ENCODE measurements at regions not wholly inside any gene's neighbourhood (a gene's known extent, or its start where the extent isn't known, plus 50 kb on each side); places are given as distances from the start of the nearest gene placed in this dataset.
A peak's percentile ranks its signal among the peaks of the same experiment; 100 is the strongest.

GRCh38 chr6:22828179-22829062, 259.1 kb downstream of the HDGFL1 start:
- Histone ChIP-seq H3K36me3 (ENCODE audit: control insufficient read depth in 2 of 2, insufficient read depth in 1 of 2, low read length in 2 of 2) (no peaks in the 10 kb centered on the region), H3K4me3 (ENCODE audit: low read depth, low read length) (peak overlapping the region; percentile 29), H3K4me1 (ENCODE audit: control insufficient read depth, insufficient read depth, low read length) (peaks cover 16% of the 10 kb centered on the region), H3K9me3 (ENCODE audit: control insufficient read depth, insufficient read depth, low read depth, low read length) (no peaks in the 10 kb centered on the region), H3K27ac (ENCODE audit: extremely low read depth, low read depth, low read length) (peak overlapping the region; percentile 63)
- ChIA-PET POLR2A (interaction anchor here (1.0 to 2.1 kb wide), 3 partner anchors 882 to 1235 kb away, joined by 4 to 13 read pairs (median 6); partner anchors contain the start of gene SOX4), CTCF (interaction anchor here (0.7 to 2.6 kb wide), 7 partner anchors 79 to 1240 kb away, joined by 3 to 10 read pairs (median 3); no protein-coding TSS in a partner anchor)
- TF ChIP-seq ZIC2 (tag by site-specific recombination; IDR thresholded peaks at IDR 0.05) (no peak), BCL6B (tag by site-specific recombination; IDR thresholded peaks at IDR 0.05) (peak; percentile 72), ZNF366 (tag by site-specific recombination; conservative IDR thresholded peaks at IDR 0.05) (peak; percentile 65), ZEB2 (tag by site-specific recombination; IDR thresholded peaks at IDR 0.05) (peak; percentile 44; the same call in 1 of the 2 replicates), SP3 (tag by site-specific recombination; IDR thresholded peaks at IDR 0.05) (peak; percentile 16; the same call in 1 of the 2 replicates), ZNF211 (tag by site-specific recombination; IDR thresholded peaks at IDR 0.05; ENCODE audit: low read depth) (no peak), ZBTB17 (tag by site-specific recombination; IDR thresholded peaks at IDR 0.05) (peak; percentile 26; the same call in 1 of the 2 replicates), FEZF1 (tag by site-specific recombination; IDR thresholded peaks at IDR 0.05) (peak; percentile 20; the same call in 1 of the 2 replicates), SP7 (tag by site-specific recombination; IDR thresholded peaks at IDR 0.05) (peak; percentile 71), WT1 (tag by site-specific recombination; IDR thresholded peaks at IDR 0.05) (peak; percentile 52; the same call in 1 of the 2 replicates), ZNF692 (tag by site-specific recombination; IDR thresholded peaks at IDR 0.05) (peak; percentile 92), PATZ1 (tag by site-specific recombination; IDR thresholded peaks at IDR 0.05) (0 out of 2 replicates have a peak, but pooled peaks have one; percentile 38), ZNF2 (tag by site-specific recombination; IDR thresholded peaks at IDR 0.05) (no peak), KLF8 (tag by site-specific recombination; IDR thresholded peaks at IDR 0.05) (peak; percentile 80), ZNF18 (tag by site-specific recombination; IDR thresholded peaks at IDR 0.05) (no peak), ZNF132 (tag by site-specific recombination; IDR thresholded peaks at IDR 0.05; ENCODE audit: borderline replicate concordance) (no peak), ZNF629 (tag by site-specific recombination; IDR thresholded peaks at IDR 0.05) (peak; percentile 49; the same call in 1 of the 2 replicates), PRDM1 (tag by site-specific recombination; IDR thresholded peaks at IDR 0.05) (peak; percentile 86), ZNF596 (tag by site-specific recombination; IDR thresholded peaks at IDR 0.05) (no peak), GFI1B (tag by site-specific recombination; IDR thresholded peaks at IDR 0.05) (peak; percentile 9; the same call in 1 of the 2 replicates), ZNF791 (tag by site-specific recombination; IDR thresholded peaks at IDR 0.05) (no peak), ATF2 (tag by site-specific recombination; IDR thresholded peaks at IDR 0.05; ENCODE audit: low read depth) (no peak), ZNF138 (tag by site-specific recombination; IDR thresholded peaks at IDR 0.05; ENCODE audit: borderline replicate concordance) (no peak), ZNF654 (tag by site-specific recombination; IDR thresholded peaks at IDR 0.05; ENCODE audit: low read depth) (peak; percentile 62), ZNF76 (tag by site-specific recombination; IDR thresholded peaks at IDR 0.05; ENCODE audit: borderline replicate concordance, low read depth) (no peak), ZNF561 (tag by site-specific recombination; IDR thresholded peaks at IDR 0.05; ENCODE audit: borderline replicate concordance) (peak; percentile 43; the same call in 1 of the 2 replicates), ZNF10 (tag by site-specific recombination; IDR thresholded peaks at IDR 0.05) (peak; percentile 74), SP2 (tag by site-specific recombination; IDR thresholded peaks at IDR 0.05) (no peak)
